ENCODE measurements at regions not wholly inside any gene's neighbourhood (a gene's known extent, or its start where the extent isn't known, plus 50 kb on each side); places are given as distances from the start of the nearest gene placed in this dataset.

- TF ChIP-seq CTCF (IDR thresholded peaks at IDR 0.05) (no peak), EP300 (IDR thresholded peaks at IDR 0.05) (no peak), POLR2AphosphoS5 (IDR thresholded peaks at IDR 0.05) (no peak)
These were observed 357.1 kb downstream of the SEMA3D start for GRCh38 chr7:84829719-84830118.
